ENCODE measurements at regions not wholly inside any gene's neighbourhood (a gene's known extent, or its start where the extent isn't known, plus 50 kb on each side); places are given as distances from the start of the nearest gene placed in this dataset.

GRCh38 chr7:35891004-35891830, 90.4 kb downstream of the SEPTIN7 start:
- no peak overlapping the region for H3K4me3 ChIP-seq (ENCODE audit: low read depth, low read length)
- no peak for TF ChIP-seq CTCF (IDR thresholded peaks at IDR 0.05; ENCODE audit: borderline replicate concordance, insufficient read depth, low read depth, low read length)

DNA sequence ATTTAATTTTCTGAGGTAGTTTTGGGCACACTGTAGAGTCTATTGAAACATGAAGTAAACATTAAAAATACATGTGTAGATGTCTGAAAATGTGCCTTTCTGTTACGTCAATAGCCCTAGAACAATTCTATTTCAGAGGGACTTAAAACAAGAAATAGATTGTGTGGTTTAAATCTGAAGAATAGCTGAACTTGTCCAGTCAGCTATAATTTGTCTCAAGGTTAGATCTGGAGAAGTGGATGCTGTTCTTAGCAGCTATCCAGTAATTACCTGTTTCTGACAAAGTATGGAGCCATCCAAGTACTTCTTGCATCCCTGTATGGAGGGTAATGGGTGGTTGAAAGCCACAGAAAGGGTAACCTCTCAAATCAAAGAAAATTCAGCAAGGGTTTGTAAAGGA, 92.8 kb downstream of the SEPTIN7 start:
- TF ChIP-seq CTCF (IDR thresholded peaks at IDR 0.05; ENCODE audit: borderline replicate concordance, insufficient read depth, low read depth, low read length): no peak
- H3K4me3 ChIP-seq (ENCODE audit: low read depth, low read length): no peak overlapping the region

DNA sequence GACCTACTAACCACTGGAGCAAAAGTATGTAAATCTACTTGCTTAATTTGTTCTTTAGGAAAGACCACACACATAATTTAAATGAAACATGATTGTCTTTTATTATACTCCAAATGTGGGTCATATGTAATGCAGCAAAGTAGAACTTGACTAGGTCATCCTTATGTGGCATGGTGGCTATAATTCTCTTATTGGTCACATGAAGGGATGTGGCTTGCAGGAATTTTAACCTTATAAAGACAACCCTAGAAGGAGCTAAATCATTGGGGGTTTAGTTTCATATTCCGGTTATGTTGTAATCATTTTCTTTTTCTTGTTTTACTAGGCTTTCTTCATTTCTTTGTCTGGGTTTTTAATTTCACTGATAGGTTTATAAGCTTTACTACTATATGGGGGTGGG, 93.9 kb downstream of the SEPTIN7 start:
- no peak overlapping the region for H3K4me3 ChIP-seq (ENCODE audit: low read depth, low read length)
- TF ChIP-seq CTCF (IDR thresholded peaks at IDR 0.05; ENCODE audit: borderline replicate concordance, insufficient read depth, low read depth, low read length): no peak

DNA sequence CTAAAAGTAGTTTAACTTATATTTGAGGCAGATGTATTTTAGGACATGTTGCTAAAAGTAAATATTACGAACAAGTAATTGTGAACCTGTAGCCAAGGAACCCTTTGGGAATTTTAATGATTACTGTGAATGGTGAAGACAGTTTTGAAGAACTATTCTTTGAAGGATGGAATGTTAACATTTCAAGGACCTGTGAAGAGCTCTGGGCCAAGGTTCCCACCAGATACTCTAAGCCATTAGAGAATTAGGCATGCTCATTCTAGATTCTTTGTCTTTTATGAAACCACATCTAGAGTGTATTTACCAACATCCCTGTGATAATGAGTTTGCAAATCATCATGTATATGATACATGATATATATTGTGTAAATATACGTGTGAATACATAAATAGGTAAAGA, 99.8 kb downstream of the SEPTIN7 start:
- TF ChIP-seq CTCF (IDR thresholded peaks at IDR 0.05; ENCODE audit: borderline replicate concordance, insufficient read depth, low read depth, low read length): no peak

DNA sequence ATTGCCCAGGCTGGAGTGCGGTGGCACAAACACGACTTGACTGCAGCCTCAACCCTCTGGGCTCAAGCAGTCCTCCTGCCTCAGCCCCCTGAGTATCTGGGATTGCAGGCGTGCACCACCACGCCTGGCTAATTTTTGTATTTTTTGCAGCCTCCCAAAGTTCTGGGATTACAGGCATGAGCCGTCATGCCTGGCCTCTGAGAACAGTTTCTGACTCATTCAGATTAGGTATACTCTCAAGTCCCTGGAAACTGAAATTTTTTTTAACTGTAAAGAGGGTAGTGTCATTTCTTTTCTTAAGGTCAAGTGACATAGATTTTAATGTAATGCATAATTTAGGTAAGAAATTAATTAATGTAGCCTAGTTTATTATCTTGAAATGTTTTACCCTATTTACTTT, 104.7 kb downstream of the SEPTIN7 start:
- no peak for TF ChIP-seq CTCF (IDR thresholded peaks at IDR 0.05; ENCODE audit: borderline replicate concordance, insufficient read depth, low read depth, low read length)
- H3K4me3 ChIP-seq (ENCODE audit: low read depth, low read length): no peak overlapping the region

More for the DNA sequence above, 99.8 kb downstream of the SEPTIN7 start:
- H3K4me3 ChIP-seq (ENCODE audit: low read depth, low read length): no peak overlapping the region

- TF ChIP-seq CTCF (IDR thresholded peaks at IDR 0.05; ENCODE audit: borderline replicate concordance, insufficient read depth, low read depth, low read length): peak; percentile 77
- no peak overlapping the region for H3K4me3 ChIP-seq (ENCODE audit: low read depth, low read length)
Measured at GRCh38 chr7:35906191-35906908, 105.5 kb downstream of the SEPTIN7 start.

Data from GM12875 (cell line).